ENCODE measurements at regions not wholly inside any gene's neighbourhood (a gene's known extent, or its start where the extent isn't known, plus 50 kb on each side); places are given as distances from the start of the nearest gene placed in this dataset.

GRCh38 chr10:122768389-122768745 is 68.7 kb upstream of the C10orf120 start:
- no peak for DNase-seq (ENCODE audit: low read depth, low spot score)

GRCh38 chr10:122767621-122768388 is 68.2 kb upstream of the C10orf120 start:
- H3K4me2 ChIP-seq (ENCODE audit: control insufficient read depth, extremely low read depth, insufficient read depth, low read depth, low read length) = no peak overlapping the region
- no peak overlapping the region for H3K4me3 ChIP-seq (ENCODE audit: control insufficient read depth in 2 of 3, extremely low read depth in 1 of 3, insufficient read depth in 2 of 3, low read depth in 1 of 3, low read length in 3 of 3)
- no peaks in the 10 kb centered on the region for H3K36me3 ChIP-seq (ENCODE audit: control insufficient read depth in 2 of 2, extremely low read depth in 1 of 2, insufficient read depth in 2 of 2, low read length in 2 of 2)
- no peaks in the 10 kb centered on the region for H3K9me3 ChIP-seq (ENCODE audit: control insufficient read depth, low read depth, low read length)
- H3K27ac ChIP-seq (ENCODE audit: control insufficient read depth, insufficient read depth, low read length) = no peak overlapping the region
- H3K79me2 ChIP-seq (ENCODE audit: control insufficient read depth, insufficient read depth, low read length) = no peaks in the 10 kb centered on the region
- H4K20me1 ChIP-seq (ENCODE audit: control insufficient read depth, extremely low read depth, insufficient read depth, low read length) = no peaks in the 10 kb centered on the region
- peaks cover 2% of the 10 kb centered on the region for H3K27me3 ChIP-seq (ENCODE audit: control insufficient read depth, extremely low read depth, insufficient read depth, low read length)
- dilution Hi-C loops (cut with MboI; ENCODE audit: extremely low pct_ligation_motif_present, low sequenced_read_pairs) = no loop called here
- no peaks in the 10 kb centered on the region for H3K9me1 ChIP-seq (ENCODE audit: control insufficient read depth, extremely low read depth, insufficient read depth, low read length)
- DNase-seq (ENCODE audit: low read depth, low spot score) (no peak), FAIRE-seq (no peak)
- no peak overlapping the region for H2AFZ ChIP-seq (ENCODE audit: control insufficient read depth, low read length)
- TF ChIP-seq, protein P1, sequence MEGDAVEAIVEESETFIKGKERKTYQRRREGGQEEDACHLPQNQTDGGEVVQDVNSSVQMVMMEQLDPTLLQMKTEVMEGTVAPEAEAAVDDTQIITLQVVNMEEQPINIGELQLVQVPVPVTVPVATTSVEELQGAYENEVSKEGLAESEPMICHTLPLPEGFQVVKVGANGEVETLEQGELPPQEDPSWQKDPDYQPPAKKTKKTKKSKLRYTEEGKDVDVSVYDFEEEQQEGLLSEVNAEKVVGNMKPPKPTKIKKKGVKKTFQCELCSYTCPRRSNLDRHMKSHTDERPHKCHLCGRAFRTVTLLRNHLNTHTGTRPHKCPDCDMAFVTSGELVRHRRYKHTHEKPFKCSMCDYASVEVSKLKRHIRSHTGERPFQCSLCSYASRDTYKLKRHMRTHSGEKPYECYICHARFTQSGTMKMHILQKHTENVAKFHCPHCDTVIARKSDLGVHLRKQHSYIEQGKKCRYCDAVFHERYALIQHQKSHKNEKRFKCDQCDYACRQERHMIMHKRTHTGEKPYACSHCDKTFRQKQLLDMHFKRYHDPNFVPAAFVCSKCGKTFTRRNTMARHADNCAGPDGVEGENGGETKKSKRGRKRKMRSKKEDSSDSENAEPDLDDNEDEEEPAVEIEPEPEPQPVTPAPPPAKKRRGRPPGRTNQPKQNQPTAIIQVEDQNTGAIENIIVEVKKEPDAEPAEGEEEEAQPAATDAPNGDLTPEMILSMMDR (optimal IDR thresholded peaks at IDR 0.05 in 1 of 3, IDR thresholded peaks at IDR 0.05 in 1 of 3, conservative IDR thresholded peaks at IDR 0.05 in 1 of 3; ENCODE audit: extremely low read depth in 1 of 3, insufficient read depth in 2 of 3, low read length in 3 of 3) = no peak
- TF ChIP-seq EZH2 (IDR thresholded peaks at IDR 0.05; ENCODE audit: low read length) = no peak
- H3K4me1 ChIP-seq (ENCODE audit: control insufficient read depth, extremely low read depth, insufficient read depth, low read length) = no peaks in the 10 kb centered on the region
- no peak overlapping the region for H3K9ac ChIP-seq (ENCODE audit: control insufficient read depth, extremely low read depth, insufficient read depth, low read length)

More at GRCh38 chr10:122768389-122768745, 68.7 kb upstream of the C10orf120 start:
- dilution Hi-C loops (cut with MboI; ENCODE audit: extremely low pct_ligation_motif_present, low sequenced_read_pairs) = no loop called here
- Histone ChIP-seq H3K4me3 (ENCODE audit: control insufficient read depth in 2 of 3, extremely low read depth in 1 of 3, insufficient read depth in 2 of 3, low read depth in 1 of 3, low read length in 3 of 3) (no peak overlapping the region), H3K9me1 (ENCODE audit: control insufficient read depth, extremely low read depth, insufficient read depth, low read length) (no peaks in the 10 kb centered on the region), H3K27me3 (ENCODE audit: control insufficient read depth, extremely low read depth, insufficient read depth, low read length) (peaks cover 2% of the 10 kb centered on the region), H3K27ac (ENCODE audit: control insufficient read depth, insufficient read depth, low read length) (no peak overlapping the region), H3K9ac (ENCODE audit: control insufficient read depth, extremely low read depth, insufficient read depth, low read length) (no peak overlapping the region), H3K36me3 (ENCODE audit: control insufficient read depth in 2 of 2, extremely low read depth in 1 of 2, insufficient read depth in 2 of 2, low read length in 2 of 2) (no peaks in the 10 kb centered on the region), H3K4me2 (ENCODE audit: control insufficient read depth, extremely low read depth, insufficient read depth, low read depth, low read length) (no peak overlapping the region), H3K4me1 (ENCODE audit: control insufficient read depth, extremely low read depth, insufficient read depth, low read length) (no peaks in the 10 kb centered on the region), H2AFZ (ENCODE audit: control insufficient read depth, low read length) (no peak overlapping the region), H3K9me3 (ENCODE audit: control insufficient read depth, low read depth, low read length) (no peaks in the 10 kb centered on the region), H4K20me1 (ENCODE audit: control insufficient read depth, extremely low read depth, insufficient read depth, low read length) (no peaks in the 10 kb centered on the region), H3K79me2 (ENCODE audit: control insufficient read depth, insufficient read depth, low read length) (no peaks in the 10 kb centered on the region)
- no peak for TF ChIP-seq EZH2 (IDR thresholded peaks at IDR 0.05; ENCODE audit: low read length)
- TF ChIP-seq, protein P1 (optimal IDR thresholded peaks at IDR 0.05 in 1 of 3, IDR thresholded peaks at IDR 0.05 in 1 of 3, conservative IDR thresholded peaks at IDR 0.05 in 1 of 3; ENCODE audit: extremely low read depth in 1 of 3, insufficient read depth in 2 of 3, low read length in 3 of 3) = no peak
- no peak for FAIRE-seq
